ENCODE measurements at regions not wholly inside any gene's neighbourhood (a gene's known extent, or its start where the extent isn't known, plus 50 kb on each side); places are given as distances from the start of the nearest gene placed in this dataset.

GRCh38 chr6:91678679-91679446 lies 1092.0 kb upstream of the MAP3K7 start:
- Histone ChIP-seq H3K27ac (ENCODE audit: low read depth, low read length) (no peak overlapping the region), H3K4me3 (ENCODE audit: low read depth, low read length) (no peak overlapping the region), H3K9me3 (ENCODE audit: control insufficient read depth, insufficient read depth, low read length) (no peaks in the 10 kb centered on the region), H3K4me1 (ENCODE audit: control insufficient read depth, insufficient read depth, low read length) (no peaks in the 10 kb centered on the region), H3K27me3 (ENCODE audit: control insufficient read depth, insufficient read depth, low read length) (no peaks in the 10 kb centered on the region), H3K36me3 (ENCODE audit: control insufficient read depth, insufficient read depth, low read length) (no peaks in the 10 kb centered on the region)
- WGBS (ENCODE audit: insufficient coverage) = 22% methylated on average over 3 of the region's 5 CpGs
- peak in 1 of 6 donors; percentile 70 for DNase-seq (ENCODE audit: low read depth in 4 of 6, low spot score in 6 of 6)

GRCh38 chr6:91672201-91672600 lies 1085.3 kb upstream of the MAP3K7 start:
- no CpG with 5 or more reads among the region's 1 CpG for WGBS (ENCODE audit: insufficient coverage)
- DNase-seq (ENCODE audit: low read depth in 4 of 6, low spot score in 6 of 6) = no peak
- no peaks in the 10 kb centered on the region for H3K36me3 ChIP-seq (ENCODE audit: control insufficient read depth, insufficient read depth, low read length)
- H3K4me3 ChIP-seq (ENCODE audit: low read depth, low read length) = no peak overlapping the region
- peaks cover 3% of the 10 kb centered on the region for H3K4me1 ChIP-seq (ENCODE audit: control insufficient read depth, insufficient read depth, low read length)
- H3K9me3 ChIP-seq (ENCODE audit: control insufficient read depth, insufficient read depth, low read length) = no peaks in the 10 kb centered on the region
- no peaks in the 10 kb centered on the region for H3K27me3 ChIP-seq (ENCODE audit: control insufficient read depth, insufficient read depth, low read length)
- H3K27ac ChIP-seq (ENCODE audit: low read depth, low read length) = no peak overlapping the region

DNA sequence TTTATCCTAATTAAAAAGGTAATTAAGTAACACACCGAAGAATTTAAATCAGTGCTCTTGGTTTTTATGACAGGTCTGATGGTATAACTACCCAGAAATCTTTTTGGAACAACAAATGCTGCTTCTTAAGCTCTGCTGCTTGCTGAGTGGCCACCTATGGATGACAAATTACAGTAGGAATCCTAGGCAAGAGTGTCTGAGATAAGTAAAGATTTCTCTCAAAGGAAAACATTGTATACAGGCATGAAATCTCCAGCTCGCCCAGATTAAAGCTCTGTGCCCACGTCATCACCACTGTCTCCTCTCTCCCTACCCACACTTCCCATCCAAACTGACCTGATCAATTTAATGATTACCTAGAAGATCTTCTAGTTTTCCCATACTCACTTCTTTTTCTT lies 1083.0 kb upstream of the MAP3K7 start:
- no peak overlapping the region for H3K27ac ChIP-seq (ENCODE audit: low read depth, low read length)
- H3K4me3 ChIP-seq (ENCODE audit: low read depth, low read length) = peak overlapping the region; percentile 26
- WGBS (ENCODE audit: insufficient coverage) = 10% methylated on average over 2 of the region's 3 CpGs

DNA sequence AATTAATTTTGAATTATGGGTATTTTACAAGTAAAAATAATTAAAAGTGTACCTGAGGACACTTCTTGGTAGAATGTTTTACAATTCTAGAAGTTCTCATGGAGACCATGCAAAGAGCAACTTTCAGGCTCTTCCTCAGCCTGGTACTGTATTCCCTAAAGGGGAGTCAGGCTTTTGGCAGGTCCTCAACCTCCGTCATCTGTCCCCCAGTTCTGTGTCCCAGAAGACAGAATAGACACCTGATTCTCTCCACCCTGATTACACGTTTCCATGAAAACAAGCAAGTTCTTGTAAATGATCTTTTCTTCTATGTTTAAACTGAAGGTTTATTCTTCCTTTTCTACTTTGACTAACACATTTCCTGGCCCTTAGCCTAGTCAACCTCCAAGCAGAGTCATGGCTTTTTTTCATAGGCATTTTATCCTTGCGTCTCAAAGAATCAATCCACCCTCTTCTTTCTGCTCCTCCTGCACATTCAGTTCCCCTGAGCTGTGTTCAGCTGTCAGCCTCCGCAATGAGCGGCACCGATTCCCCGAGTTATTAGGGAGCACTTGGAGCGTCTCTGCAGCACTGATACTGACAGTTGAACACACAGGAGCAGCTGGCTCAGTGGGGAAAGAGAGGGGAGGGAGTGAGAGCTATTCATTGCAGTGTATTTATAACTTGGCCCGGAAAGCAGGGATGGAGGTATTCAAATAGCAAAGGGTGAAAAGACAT lies 1082.4 kb upstream of the MAP3K7 start:
- no peaks in the 10 kb centered on the region for H3K9me3 ChIP-seq (ENCODE audit: control insufficient read depth, insufficient read depth, low read length)
- H3K27ac ChIP-seq (ENCODE audit: low read depth, low read length) = peak overlapping the region; percentile 47
- peak overlapping the region; percentile 26 for H3K4me3 ChIP-seq (ENCODE audit: low read depth, low read length)
- peak in 4 of 6 donors; percentile 42 to 94 (median 66) for DNase-seq (ENCODE audit: low read depth in 4 of 6, low spot score in 6 of 6)
- H3K27me3 ChIP-seq (ENCODE audit: control insufficient read depth, insufficient read depth, low read length) = no peaks in the 10 kb centered on the region
- peaks cover 3% of the 10 kb centered on the region for H3K4me1 ChIP-seq (ENCODE audit: control insufficient read depth, insufficient read depth, low read length)
- H3K36me3 ChIP-seq (ENCODE audit: control insufficient read depth, insufficient read depth, low read length) = no peaks in the 10 kb centered on the region
- WGBS (ENCODE audit: insufficient coverage) = 13% methylated on average over 7 of the region's 9 CpGs

More for the DNA sequence above, 1083.0 kb upstream of the MAP3K7 start:
- H3K27me3 ChIP-seq (ENCODE audit: control insufficient read depth, insufficient read depth, low read length) = no peaks in the 10 kb centered on the region
- peaks cover 3% of the 10 kb centered on the region for H3K4me1 ChIP-seq (ENCODE audit: control insufficient read depth, insufficient read depth, low read length)
- DNase-seq (ENCODE audit: low read depth in 4 of 6, low spot score in 6 of 6) = no peak
- H3K9me3 ChIP-seq (ENCODE audit: control insufficient read depth, insufficient read depth, low read length) = no peaks in the 10 kb centered on the region
- no peaks in the 10 kb centered on the region for H3K36me3 ChIP-seq (ENCODE audit: control insufficient read depth, insufficient read depth, low read length)

GRCh38 chr6:91667596-91667995 lies 1080.7 kb upstream of the MAP3K7 start:
- no peak for DNase-seq (ENCODE audit: low read depth in 4 of 6, low spot score in 6 of 6)
- peaks cover 3% of the 10 kb centered on the region for H3K4me1 ChIP-seq (ENCODE audit: control insufficient read depth, insufficient read depth, low read length)
- H3K9me3 ChIP-seq (ENCODE audit: control insufficient read depth, insufficient read depth, low read length) = no peaks in the 10 kb centered on the region
- H3K36me3 ChIP-seq (ENCODE audit: control insufficient read depth, insufficient read depth, low read length) = no peaks in the 10 kb centered on the region
- no peak overlapping the region for H3K27ac ChIP-seq (ENCODE audit: low read depth, low read length)
- H3K4me3 ChIP-seq (ENCODE audit: low read depth, low read length) = no peak overlapping the region
- 57% methylated on average over 1 of the region's 4 CpGs for WGBS (ENCODE audit: insufficient coverage)
- no peaks in the 10 kb centered on the region for H3K27me3 ChIP-seq (ENCODE audit: control insufficient read depth, insufficient read depth, low read length)

DNA sequence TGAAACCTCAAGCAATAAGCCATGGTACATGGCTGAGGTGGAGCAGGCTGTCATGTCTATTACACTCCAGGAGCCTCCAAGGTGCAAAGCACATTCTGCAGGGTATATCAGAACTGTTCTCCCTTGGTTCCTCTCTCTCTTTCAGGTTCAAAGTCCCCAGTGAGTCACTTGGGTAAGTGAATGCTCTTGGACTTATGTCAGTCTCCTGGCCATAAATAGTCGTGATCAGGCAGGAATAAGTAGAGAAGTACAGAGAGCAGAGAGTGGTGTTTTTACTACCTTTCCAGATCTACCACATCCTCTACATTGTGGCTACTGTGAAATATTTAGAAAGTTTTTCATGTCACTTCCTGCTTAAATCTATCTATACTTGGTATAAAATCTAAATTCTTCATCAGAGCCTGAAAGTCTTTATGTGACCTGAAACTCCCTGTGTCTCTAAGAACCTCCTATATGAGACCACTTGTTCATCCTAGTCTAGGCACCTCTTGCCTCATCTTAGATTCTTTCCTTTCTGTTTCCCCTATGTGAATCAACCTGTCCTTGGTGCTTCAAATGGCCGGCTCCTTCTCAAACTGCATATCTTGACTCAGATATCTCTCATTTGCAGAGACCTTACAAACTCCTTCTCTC lies 1077.6 kb upstream of the MAP3K7 start:
- Histone ChIP-seq H3K36me3 (ENCODE audit: control insufficient read depth, insufficient read depth, low read length) (no peaks in the 10 kb centered on the region), H3K27me3 (ENCODE audit: control insufficient read depth, insufficient read depth, low read length) (no peaks in the 10 kb centered on the region), H3K9me3 (ENCODE audit: control insufficient read depth, insufficient read depth, low read length) (no peaks in the 10 kb centered on the region), H3K4me3 (ENCODE audit: low read depth, low read length) (no peak overlapping the region), H3K4me1 (ENCODE audit: control insufficient read depth, insufficient read depth, low read length) (peaks cover 1% of the 10 kb centered on the region), H3K27ac (ENCODE audit: low read depth, low read length) (no peak overlapping the region)
- no peak for DNase-seq (ENCODE audit: low read depth in 4 of 6, low spot score in 6 of 6)
- WGBS (ENCODE audit: insufficient coverage) = no CpG with 5 or more reads among the region's 2 CpGs

GRCh38 chr6:91660893-91661292 lies 1074.0 kb upstream of the MAP3K7 start:
- Histone ChIP-seq H3K27me3 (ENCODE audit: control insufficient read depth, insufficient read depth, low read length) (no peaks in the 10 kb centered on the region), H3K36me3 (ENCODE audit: control insufficient read depth, insufficient read depth, low read length) (no peaks in the 10 kb centered on the region), H3K4me3 (ENCODE audit: low read depth, low read length) (no peak overlapping the region), H3K9me3 (ENCODE audit: control insufficient read depth, insufficient read depth, low read length) (no peaks in the 10 kb centered on the region), H3K4me1 (ENCODE audit: control insufficient read depth, insufficient read depth, low read length) (no peaks in the 10 kb centered on the region), H3K27ac (ENCODE audit: low read depth, low read length) (no peak overlapping the region)
- no peak for DNase-seq (ENCODE audit: low read depth in 4 of 6, low spot score in 6 of 6)
- no CpG with 5 or more reads among the region's 1 CpG for WGBS (ENCODE audit: insufficient coverage)

- H3K4me1 ChIP-seq (ENCODE audit: control insufficient read depth, insufficient read depth, low read length) = no peaks in the 10 kb centered on the region
- H3K27ac ChIP-seq (ENCODE audit: low read depth, low read length) = no peak overlapping the region
- H3K27me3 ChIP-seq (ENCODE audit: control insufficient read depth, insufficient read depth, low read length) = no peaks in the 10 kb centered on the region
- H3K36me3 ChIP-seq (ENCODE audit: control insufficient read depth, insufficient read depth, low read length) = no peaks in the 10 kb centered on the region
- WGBS (ENCODE audit: insufficient coverage) = no CpG with 5 or more reads among the region's 1 CpG
- H3K9me3 ChIP-seq (ENCODE audit: control insufficient read depth, insufficient read depth, low read length) = no peaks in the 10 kb centered on the region
- DNase-seq (ENCODE audit: low read depth in 4 of 6, low spot score in 6 of 6) = no peak
- H3K4me3 ChIP-seq (ENCODE audit: low read depth, low read length) = no peak overlapping the region
Observed at GRCh38 chr6:91659891-91660290, 1073.0 kb upstream of the MAP3K7 start.

DNA sequence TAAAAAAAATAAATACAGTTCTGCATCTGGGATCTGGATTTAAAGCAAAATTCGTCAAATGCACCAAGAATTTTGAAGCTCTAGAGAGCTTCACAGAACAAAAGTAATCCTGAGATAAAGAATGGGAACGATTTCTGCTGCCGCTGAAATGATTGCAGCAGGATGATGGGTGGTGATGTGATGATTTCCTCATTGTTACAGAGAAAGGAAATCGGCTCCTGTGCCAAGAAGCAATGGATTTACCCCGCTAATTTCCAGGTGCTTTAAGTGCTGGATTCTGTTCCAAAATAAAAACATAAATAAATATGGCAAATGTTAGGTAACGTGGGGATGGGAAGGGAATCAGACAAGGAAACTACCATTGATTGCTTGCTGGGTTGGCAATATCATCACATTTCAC lies 1067.9 kb upstream of the MAP3K7 start:
- 57% methylated on average over 3 of the region's 6 CpGs for WGBS (ENCODE audit: insufficient coverage)
- H3K4me3 ChIP-seq (ENCODE audit: low read depth, low read length) = no peak overlapping the region

More for the DNA sequence above, 1067.9 kb upstream of the MAP3K7 start:
- Histone ChIP-seq H3K36me3 (ENCODE audit: control insufficient read depth, insufficient read depth, low read length) (no peaks in the 10 kb centered on the region), H3K4me1 (ENCODE audit: control insufficient read depth, insufficient read depth, low read length) (no peaks in the 10 kb centered on the region), H3K27ac (ENCODE audit: low read depth, low read length) (no peak overlapping the region), H3K9me3 (ENCODE audit: control insufficient read depth, insufficient read depth, low read length) (no peaks in the 10 kb centered on the region), H3K27me3 (ENCODE audit: control insufficient read depth, insufficient read depth, low read length) (no peaks in the 10 kb centered on the region)
- peak in 1 of 6 donors; percentile 32 for DNase-seq (ENCODE audit: low read depth in 4 of 6, low spot score in 6 of 6)
